Uterus (tissue), 3 donors: ENCODE measurements at regions not wholly inside any gene's neighbourhood (a gene's known extent, or its start where the extent isn't known, plus 50 kb on each side); places are given as distances from the start of the nearest gene placed in this dataset.
"Not testable (repeated sequence)": the region's sequence is repeated elsewhere in the genome, so short reads cannot be mapped to it uniquely, and the experiment has no call there.

Experiments used
- DNase-seq, 2 donors: peaks; one replicate each; pipeline ENCODE4 v3.0.0-alpha.2; 2019 to 2020
- H3K27ac ChIP-seq, 2 donors: fragments of 200-600 bp; sonication (generic); 1 replicate in 1 of 2; 2 replicates in 1 of 2; pipeline ENCODE4 v1.5.1; 2016 to 2018
- H3K27me3 ChIP-seq, 2 donors: fragments of 200-600 bp; sonication (generic); one replicate each; pipeline ENCODE4 v1.5.1; 2018 to 2019; ENCODE audit warnings: control low read depth in 1 of 2
- H3K36me3 ChIP-seq, 2 donors: fragments of 200-600 bp; sonication (generic); one replicate each; pipeline ENCODE4 v1.5.1; 2019; ENCODE audit warnings: control low read depth in 1 of 2
- H3K4me1 ChIP-seq, 2 donors: fragments of 200-600 bp; sonication (generic); one replicate each; pipeline ENCODE4 v1.5.1; 2018 to 2019; ENCODE audit warnings: control low read depth in 1 of 2
- H3K4me3 ChIP-seq, 2 donors: fragments of 200-600 bp; sonication (generic); 1 replicate in 1 of 2; 2 replicates in 1 of 2; pipeline ENCODE4 v1.5.1; 2018 to 2019; ENCODE audit warnings: mild to moderate bottlenecking in 1 of 2
- H3K9me3 ChIP-seq, 2 donors: fragments of 200-600 bp; sonication (generic); one replicate each; pipeline ENCODE4 v1.5.1; 2019; ENCODE audit warnings: control low read depth in 1 of 2
- POLR2A ChIP-seq, 2 donors: fragments of 450-650 bp; IDR thresholded peaks; one replicate each; pipeline ENCODE4 v1.6.1; 2016; ENCODE audit warnings: antibody characterized with exemption in 2 of 2, mild to moderate bottlenecking in 1 of 2, moderate library complexity in 1 of 2
- intact Hi-C: fragments of 100-400 bp; cut with DNase I; formaldehyde crosslinking; loops from one replicate; pipeline ENCODE4 v1.15.1; 2023; ENCODE audit warnings: low total_unique reads
- TF ChIP-seq, protein P1 (sequence below), 4 experiments: fragments of 200-600 bp in 2 of 4; fragments of 450-650 bp in 2 of 4; sonication (generic) in 2 of 4; IDR thresholded peaks; one replicate each; pipeline ENCODE4 v1.5.1; 2016 to 2019; ENCODE audit warnings: antibody characterized with exemption in 4 of 4, mild to moderate bottlenecking in 2 of 4, moderate library complexity in 1 of 4
- donor health status: DM: yes; HTN: yes; CAD: no.

DNA sequence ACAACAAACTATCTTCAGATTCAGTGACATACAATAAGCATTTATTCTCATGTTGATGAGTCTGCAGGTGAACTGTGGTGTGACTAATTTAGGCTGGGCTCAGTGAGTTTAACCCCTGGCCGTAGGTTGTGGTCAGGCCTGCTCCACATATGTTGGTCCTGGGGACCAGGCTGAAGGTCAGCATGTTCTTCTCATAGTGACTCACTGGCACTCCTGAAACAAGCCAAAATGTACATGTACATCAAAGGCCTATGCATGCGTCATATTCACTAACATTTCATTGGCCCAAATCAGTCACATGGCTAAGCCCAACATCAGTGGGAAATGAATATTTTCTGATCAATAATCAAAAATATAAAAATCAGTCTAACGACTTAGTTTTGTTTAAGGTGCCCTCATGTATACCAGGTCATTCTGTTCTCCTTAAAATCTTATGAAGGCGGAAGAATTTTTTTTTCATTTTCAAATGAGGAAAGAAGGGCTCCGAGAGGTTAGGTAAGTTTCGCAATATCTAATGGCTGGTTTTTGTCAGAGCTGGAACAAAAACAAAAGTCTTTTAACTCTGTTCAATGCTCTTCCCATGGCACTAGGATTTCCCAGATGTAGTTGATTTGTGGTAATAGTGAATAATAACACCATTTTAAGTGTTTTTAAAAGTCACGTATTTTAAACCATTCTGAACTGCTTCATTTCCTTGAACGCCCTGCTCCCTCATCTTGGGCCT lies 148.5 kb downstream of the MFSD1 start:
- DNase-seq = no peak
- no peaks in the 10 kb centered on the region for H3K9me3 ChIP-seq
- no peaks in the 10 kb centered on the region for H3K4me1 ChIP-seq
- H3K4me3 ChIP-seq = no peak overlapping the region
- TF ChIP-seq, protein P1, sequence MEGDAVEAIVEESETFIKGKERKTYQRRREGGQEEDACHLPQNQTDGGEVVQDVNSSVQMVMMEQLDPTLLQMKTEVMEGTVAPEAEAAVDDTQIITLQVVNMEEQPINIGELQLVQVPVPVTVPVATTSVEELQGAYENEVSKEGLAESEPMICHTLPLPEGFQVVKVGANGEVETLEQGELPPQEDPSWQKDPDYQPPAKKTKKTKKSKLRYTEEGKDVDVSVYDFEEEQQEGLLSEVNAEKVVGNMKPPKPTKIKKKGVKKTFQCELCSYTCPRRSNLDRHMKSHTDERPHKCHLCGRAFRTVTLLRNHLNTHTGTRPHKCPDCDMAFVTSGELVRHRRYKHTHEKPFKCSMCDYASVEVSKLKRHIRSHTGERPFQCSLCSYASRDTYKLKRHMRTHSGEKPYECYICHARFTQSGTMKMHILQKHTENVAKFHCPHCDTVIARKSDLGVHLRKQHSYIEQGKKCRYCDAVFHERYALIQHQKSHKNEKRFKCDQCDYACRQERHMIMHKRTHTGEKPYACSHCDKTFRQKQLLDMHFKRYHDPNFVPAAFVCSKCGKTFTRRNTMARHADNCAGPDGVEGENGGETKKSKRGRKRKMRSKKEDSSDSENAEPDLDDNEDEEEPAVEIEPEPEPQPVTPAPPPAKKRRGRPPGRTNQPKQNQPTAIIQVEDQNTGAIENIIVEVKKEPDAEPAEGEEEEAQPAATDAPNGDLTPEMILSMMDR (IDR thresholded peaks at IDR 0.05) = no peak
- no peak for TF ChIP-seq POLR2A (IDR thresholded peaks at IDR 0.05)
- intact Hi-C loops = no loop called here
- no peak overlapping the region for H3K27ac ChIP-seq
- no peaks in the 10 kb centered on the region for H3K27me3 ChIP-seq
- H3K36me3 ChIP-seq = no peaks in the 10 kb centered on the region

GRCh38 chr3:158953131-158953530 lies 151.3 kb downstream of the MFSD1 start:
- intact Hi-C loops = no loop called here
- Histone ChIP-seq H3K36me3 (no peaks in the 10 kb centered on the region), H3K27me3 (no peaks in the 10 kb centered on the region), H3K9me3 (no peaks in the 10 kb centered on the region), H3K27ac (no peak overlapping the region), H3K4me3 (no peak overlapping the region), H3K4me1 (no peaks in the 10 kb centered on the region)
- no peak for TF ChIP-seq POLR2A (IDR thresholded peaks at IDR 0.05)
- TF ChIP-seq, protein P1 (IDR thresholded peaks at IDR 0.05) = no peak
- DNase-seq = no peak

DNA sequence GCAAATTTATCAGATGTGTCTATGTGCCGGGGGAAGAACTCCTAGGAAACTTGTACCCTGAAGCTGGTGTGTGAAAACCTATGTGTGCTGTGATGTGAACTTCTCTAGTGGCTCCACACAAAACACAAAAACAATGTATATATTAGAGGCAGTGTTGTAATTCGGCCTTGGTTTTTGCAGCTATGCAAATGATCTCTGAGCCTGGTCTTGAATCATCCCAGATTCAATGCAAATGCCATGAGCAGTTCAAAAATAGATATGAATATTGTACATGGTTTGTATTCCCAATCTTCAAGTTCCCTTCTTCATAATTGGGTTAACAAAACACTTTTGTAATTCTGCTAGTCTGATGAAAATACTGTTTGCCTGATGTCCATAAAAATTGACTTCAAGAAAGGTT lies 152.6 kb downstream of the MFSD1 start:
- DNase-seq = no peak
- no peaks in the 10 kb centered on the region for H3K27me3 ChIP-seq
- TF ChIP-seq, protein P1 (IDR thresholded peaks at IDR 0.05) = no peak
- TF ChIP-seq POLR2A (IDR thresholded peaks at IDR 0.05) = no peak
- no peak overlapping the region for H3K4me3 ChIP-seq
- H3K9me3 ChIP-seq = no peaks in the 10 kb centered on the region
- no peaks in the 10 kb centered on the region for H3K36me3 ChIP-seq
- no peak overlapping the region for H3K27ac ChIP-seq
- intact Hi-C loops = no loop called here
- no peaks in the 10 kb centered on the region for H3K4me1 ChIP-seq

DNA sequence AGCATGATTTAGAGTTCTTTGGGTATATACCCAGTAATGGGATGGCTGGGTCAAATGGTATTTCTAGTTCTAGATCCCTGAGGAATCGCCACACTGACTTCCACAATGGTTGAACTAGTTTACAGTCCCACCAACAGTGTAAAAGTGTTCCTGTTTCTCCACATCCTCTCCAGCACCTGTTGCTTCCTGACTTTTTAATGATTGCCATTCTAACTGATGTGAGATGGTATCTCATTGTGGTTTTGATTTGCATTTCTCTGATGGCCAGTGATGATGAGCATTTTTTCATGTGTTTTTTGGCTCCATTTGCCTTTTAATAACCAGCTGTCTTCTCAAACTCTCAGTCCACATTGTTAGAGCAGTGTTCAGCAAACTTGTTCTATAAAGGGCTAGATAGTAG lies 155.9 kb downstream of the MFSD1 start:
- H3K4me1 ChIP-seq, H3K27ac ChIP-seq, H3K36me3 ChIP-seq, intact Hi-C loops, H3K9me3 ChIP-seq, H3K27me3 ChIP-seq, DNase-seq, H3K4me3 ChIP-seq: not testable (repeated sequence)

GRCh38 chr3:158958873-158959272 lies 157.0 kb downstream of the MFSD1 start:
- Histone ChIP-seq H3K27ac (no peak overlapping the region), H3K27me3 (no peaks in the 10 kb centered on the region), H3K9me3 (no peaks in the 10 kb centered on the region), H3K4me1 (no peaks in the 10 kb centered on the region), H3K4me3 (no peak overlapping the region), H3K36me3 (no peaks in the 10 kb centered on the region)
- TF ChIP-seq POLR2A (IDR thresholded peaks at IDR 0.05) = no peak
- TF ChIP-seq, protein P1 (IDR thresholded peaks at IDR 0.05) = no peak
- intact Hi-C loops = no loop called here
- no peak for DNase-seq

DNA sequence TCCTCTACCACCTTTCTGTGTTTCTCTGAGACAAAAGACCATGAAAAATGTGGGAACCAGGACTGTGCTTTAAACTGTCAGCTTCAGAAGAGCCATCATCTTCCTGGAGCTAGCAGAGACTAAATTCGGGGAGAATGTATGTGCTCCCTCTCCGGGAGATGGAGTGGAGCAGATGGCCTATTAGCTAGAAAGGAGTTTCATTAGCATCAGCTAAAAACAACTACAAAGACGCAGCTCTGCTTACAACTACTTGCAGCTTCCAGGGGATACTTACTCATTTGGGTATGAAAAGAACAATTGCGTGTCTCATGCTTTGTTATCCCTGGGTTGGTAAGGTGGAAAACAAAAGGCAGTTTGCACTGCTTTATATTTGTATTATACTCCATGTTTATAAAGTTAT lies 159.6 kb downstream of the MFSD1 start:
- no peak for DNase-seq
- Histone ChIP-seq H3K4me1 (no peaks in the 10 kb centered on the region), H3K4me3 (no peak overlapping the region), H3K9me3 (no peaks in the 10 kb centered on the region), H3K36me3 (no peaks in the 10 kb centered on the region), H3K27ac (no peak overlapping the region), H3K27me3 (no peaks in the 10 kb centered on the region)
- TF ChIP-seq, protein P1 (IDR thresholded peaks at IDR 0.05) = no peak
- TF ChIP-seq POLR2A (IDR thresholded peaks at IDR 0.05) = no peak
- intact Hi-C loops = no loop called here
